IMR-90 (cell line): ENCODE measurements at regions not wholly inside any gene's neighbourhood (a gene's known extent, or its start where the extent isn't known, plus 50 kb on each side); places are given as distances from the start of the nearest gene placed in this dataset.

Source experiments
- BHLHE40 ChIP-seq: fragments of 150-350 bp; IDR thresholded peaks from 2 replicates; pipeline ENCODE4 v1.6.1; 2016; ENCODE audit warnings: mild to moderate bottlenecking, low read depth, low read length
- CEBPB ChIP-seq: IDR thresholded peaks from 2 replicates; pipeline ENCODE4 v1.6.1; 2012; ENCODE audit warnings: low read depth, low read length, improper control_type of control experiment
- CTCF ChIP-seq: conservative IDR thresholded peaks from 2 replicates; pipeline ENCODE4 v1.5.1; 2012; ENCODE audit warnings: mild to moderate bottlenecking, low read depth, low read length, improper control_type of control experiment
- ELK1 ChIP-seq: fragments of 150-350 bp; IDR thresholded peaks from 2 replicates; pipeline ENCODE4 v1.6.1; 2016; ENCODE audit warnings: low read depth, mild to moderate bottlenecking, low read length, moderate library complexity, borderline replicate concordance
- MAFK ChIP-seq: IDR thresholded peaks from 2 replicates; pipeline ENCODE4 v1.6.1; 2012; ENCODE audit warnings: low read depth, low read length, improper control_type of control experiment
- MAZ ChIP-seq: IDR thresholded peaks from 2 replicates; pipeline ENCODE4 v1.6.1; 2012; ENCODE audit warnings: low read depth, mild to moderate bottlenecking, low read length, improper control_type of control experiment, moderate library complexity, borderline replicate concordance
- MXI1 ChIP-seq: IDR thresholded peaks from 2 replicates; pipeline ENCODE4 v1.6.1; 2012; ENCODE audit warnings: low read depth, mild to moderate bottlenecking, low read length, moderate library complexity, borderline replicate concordance
- NFE2L2 ChIP-seq: fragments of 150-350 bp; IDR thresholded peaks from 2 replicates; pipeline ENCODE4 v1.6.1; 2016; ENCODE audit warnings: low read depth, mild to moderate bottlenecking, low read length
- POLR2A ChIP-seq: IDR thresholded peaks from 2 replicates; pipeline ENCODE4 v1.6.1; 2012; ENCODE audit warnings: mild to moderate bottlenecking, low read depth, low read length
- RAD21 ChIP-seq: IDR thresholded peaks from 2 replicates; pipeline ENCODE4 v1.6.1; 2012; ENCODE audit warnings: low read length, improper control_type of control experiment
- RCOR1 ChIP-seq: IDR thresholded peaks from 2 replicates; pipeline ENCODE4 v1.6.1; 2012; ENCODE audit warnings: mild to moderate bottlenecking, low read length, improper control_type of control experiment; ENCODE audit not compliant: insufficient replicate concordance
- RFX5 ChIP-seq: IDR thresholded peaks from 2 replicates; pipeline ENCODE4 v1.8.0; 2012; ENCODE audit warnings: low read depth, mild to moderate bottlenecking, low read length, moderate library complexity
- SMC3 ChIP-seq: fragments of 150-350 bp; IDR thresholded peaks from 2 replicates; pipeline ENCODE4 v1.6.1; 2016; ENCODE audit warnings: low read depth, mild to moderate bottlenecking, antibody characterized with exemption, low read length, moderate library complexity
- USF2 ChIP-seq: fragments of 150-350 bp; IDR thresholded peaks from 2 replicates; pipeline ENCODE4 v1.6.1; 2017; ENCODE audit warnings: mild to moderate bottlenecking, antibody characterized with exemption, low read length, low read depth

GRCh38 chr5:167898361-167899042 lies 392.9 kb upstream of the WWC1 start:
- no peak for TF ChIP-seq RAD21
- TF ChIP-seq CTCF: no peak
- TF ChIP-seq POLR2A: no peak
- no peak for TF ChIP-seq BHLHE40
- no peak for TF ChIP-seq MAFK
- TF ChIP-seq USF2: no peak
- no peak for TF ChIP-seq ELK1
- TF ChIP-seq MXI1: no peak
- no peak for TF ChIP-seq RCOR1
- no peak for TF ChIP-seq RFX5
- no peak for TF ChIP-seq CEBPB
- no peak for TF ChIP-seq SMC3
- no peak for TF ChIP-seq NFE2L2
- no peak for TF ChIP-seq MAZ
